Keratinocyte (primary cell): ENCODE measurements at regions not wholly inside any gene's neighbourhood (a gene's known extent, or its start where the extent isn't known, plus 50 kb on each side); places are given as distances from the start of the nearest gene placed in this dataset.

Experiments
- DNase-seq: peaks from one replicate; pipeline ENCODE4 v3.0.0-alpha.2; 2011; ENCODE audit warnings: low read depth, missing footprints, low spot score
- FAIRE-seq: peaks from 2 replicates; lab custom pipeline; 2011; peaks lifted over from hg19 to GRCh38; lab: Jason Lieb, UNC
- H2AFZ ChIP-seq: 2 replicates; pipeline ENCODE4 v1.6.0; 2012; ENCODE audit warnings: low read length, control low read depth, inconsistent platforms; ENCODE audit not compliant: control insufficient read depth
- H3K27ac ChIP-seq: 2 replicates; pipeline ENCODE4 v1.5.1; 2011; ENCODE audit warnings: low read length; ENCODE audit not compliant: control insufficient read depth, insufficient read depth
- H3K27me3 ChIP-seq: 3 replicates; pipeline ENCODE4 v1.6.0; 2011; ENCODE audit warnings: low read length; ENCODE audit not compliant: control insufficient read depth, insufficient read depth; ENCODE audit errors: extremely low read depth
- H3K36me3 ChIP-seq, 2 experiments: 2 replicates in 1 of 2; 3 replicates in 1 of 2; pipeline ENCODE4 v1.5.1; 2011; ENCODE audit warnings: low read length in 2 of 2, mild to moderate bottlenecking in 1 of 2; ENCODE audit not compliant: control insufficient read depth in 2 of 2, insufficient read depth in 2 of 2; ENCODE audit errors: extremely low read depth in 1 of 2
- H3K4me1 ChIP-seq: 3 replicates; pipeline ENCODE4 v1.5.1; 2011; ENCODE audit warnings: low read length; ENCODE audit not compliant: control insufficient read depth, insufficient read depth; ENCODE audit errors: extremely low read depth
- H3K4me2 ChIP-seq: 3 replicates; pipeline ENCODE4 v1.6.0; 2011; ENCODE audit warnings: low read depth, low read length; ENCODE audit not compliant: control insufficient read depth, insufficient read depth; ENCODE audit errors: extremely low read depth
- H3K4me3 ChIP-seq, 3 experiments: fragments of 200-600 bp in 1 of 3; sonication (generic) in 1 of 3; 2 replicates in 2 of 3; 3 replicates in 1 of 3; pipeline ENCODE4 v1.5.1; 2011 to 2016; ENCODE audit warnings: low read length in 3 of 3, mild to moderate bottlenecking in 3 of 3, control low read depth in 2 of 3, inconsistent platforms in 1 of 3, low read depth in 1 of 3, mixed read lengths in 1 of 3, mixed run types in 1 of 3, moderate library complexity in 1 of 3; ENCODE audit not compliant: control insufficient read depth in 2 of 3, insufficient read depth in 2 of 3; ENCODE audit errors: extremely low read depth in 1 of 3
- H3K79me2 ChIP-seq: 2 replicates; pipeline ENCODE4 v1.6.0; 2012; ENCODE audit warnings: low read length; ENCODE audit not compliant: control insufficient read depth, insufficient read depth
- H3K9ac ChIP-seq: 3 replicates; pipeline ENCODE4 v1.6.0; 2011; ENCODE audit warnings: low read length; ENCODE audit not compliant: control insufficient read depth, insufficient read depth; ENCODE audit errors: extremely low read depth
- H3K9me1 ChIP-seq: 3 replicates; pipeline ENCODE4 v1.6.0; 2011; ENCODE audit warnings: low read length; ENCODE audit not compliant: control insufficient read depth, insufficient read depth; ENCODE audit errors: extremely low read depth
- H3K9me3 ChIP-seq: 2 replicates; pipeline ENCODE4 v1.5.1; 2012; ENCODE audit warnings: low read depth, low read length; ENCODE audit not compliant: control insufficient read depth
- H4K20me1 ChIP-seq: 3 replicates; pipeline ENCODE4 v1.6.0; 2011; ENCODE audit warnings: low read length; ENCODE audit not compliant: control insufficient read depth, insufficient read depth; ENCODE audit errors: extremely low read depth
- EZH2 ChIP-seq: IDR thresholded peaks from one replicate; pipeline ENCODE4 v1.6.1; 2012; ENCODE audit warnings: inconsistent platforms, mild to moderate bottlenecking, low read length, moderate library complexity
- dilution Hi-C: fragments of 300-500 bp; cut with MboI; formaldehyde crosslinking; loops from one replicate; pipeline ENCODE4 v1.7.0; 2020; ENCODE audit warnings: low sequenced_read_pairs; ENCODE audit not compliant: extremely low pct_ligation_motif_present
- TF ChIP-seq, protein P1 (sequence below), 3 experiments: IDR thresholded peaks in 1 of 3; conservative IDR thresholded peaks in 1 of 3; optimal IDR thresholded peaks in 1 of 3; 2 replicates in 2 of 3; 3 replicates in 1 of 3; pipeline versions ENCODE3 to v1.5.1; 2011; ENCODE audit warnings: low read length in 3 of 3, mild to moderate bottlenecking in 3 of 3, moderate library complexity in 2 of 3, control low read depth in 1 of 3, inconsistent platforms in 1 of 3; ENCODE audit not compliant: insufficient read depth in 2 of 3; ENCODE audit errors: extremely low read depth in 1 of 3

DNA sequence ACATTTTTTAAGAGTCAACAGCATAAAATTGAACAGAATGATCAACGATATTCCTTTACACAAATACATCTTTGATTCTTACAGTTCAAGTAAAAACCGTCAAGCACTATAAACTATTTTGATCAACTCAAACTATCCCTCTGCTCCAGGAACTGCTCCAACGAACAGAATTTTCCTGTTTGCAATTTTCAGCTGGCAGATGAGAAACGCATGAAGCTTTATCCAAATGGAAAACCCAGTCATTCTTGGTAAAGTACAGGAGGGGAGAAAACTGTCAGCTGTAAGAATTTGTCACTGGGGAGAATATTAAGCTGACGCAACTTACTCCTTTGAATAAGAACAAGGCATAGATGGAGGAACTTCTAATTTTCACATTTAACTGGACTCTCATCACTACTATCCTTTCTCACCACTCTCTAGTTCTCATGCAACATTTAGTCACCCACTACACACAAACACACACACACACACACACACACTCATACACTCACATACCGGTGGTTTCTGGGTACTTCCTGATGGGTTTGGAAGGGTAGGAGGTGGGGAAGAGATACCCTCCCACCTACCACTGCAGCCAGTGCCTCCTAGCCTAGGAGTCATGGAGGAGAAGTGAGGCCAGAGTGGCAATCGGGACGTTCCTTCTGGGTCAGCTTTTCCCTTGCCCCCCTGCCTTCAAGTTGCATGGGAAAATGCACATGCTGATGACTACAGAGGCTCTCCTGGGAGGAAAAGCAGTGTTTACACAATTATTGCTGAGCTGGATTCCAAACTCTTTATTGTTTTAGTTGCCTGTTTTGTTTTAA lies 54.0 kb upstream of the SPATS2L start:
- Histone ChIP-seq H3K79me2 (no peaks in the 10 kb centered on the region), H3K9ac (no peak overlapping the region), H2AFZ (peak overlapping the region; percentile 12), H3K9me3 (no peaks in the 10 kb centered on the region), H3K36me3 (no peaks in the 10 kb centered on the region), H3K4me2 (no peak overlapping the region), H3K27me3 (no peaks in the 10 kb centered on the region), H3K9me1 (no peaks in the 10 kb centered on the region), H3K4me1 (peaks cover 8% of the 10 kb centered on the region), H4K20me1 (no peaks in the 10 kb centered on the region), H3K27ac (no peak overlapping the region), H3K4me3 (no peak overlapping the region)
- TF ChIP-seq EZH2: no peak
- TF ChIP-seq, protein P1, sequence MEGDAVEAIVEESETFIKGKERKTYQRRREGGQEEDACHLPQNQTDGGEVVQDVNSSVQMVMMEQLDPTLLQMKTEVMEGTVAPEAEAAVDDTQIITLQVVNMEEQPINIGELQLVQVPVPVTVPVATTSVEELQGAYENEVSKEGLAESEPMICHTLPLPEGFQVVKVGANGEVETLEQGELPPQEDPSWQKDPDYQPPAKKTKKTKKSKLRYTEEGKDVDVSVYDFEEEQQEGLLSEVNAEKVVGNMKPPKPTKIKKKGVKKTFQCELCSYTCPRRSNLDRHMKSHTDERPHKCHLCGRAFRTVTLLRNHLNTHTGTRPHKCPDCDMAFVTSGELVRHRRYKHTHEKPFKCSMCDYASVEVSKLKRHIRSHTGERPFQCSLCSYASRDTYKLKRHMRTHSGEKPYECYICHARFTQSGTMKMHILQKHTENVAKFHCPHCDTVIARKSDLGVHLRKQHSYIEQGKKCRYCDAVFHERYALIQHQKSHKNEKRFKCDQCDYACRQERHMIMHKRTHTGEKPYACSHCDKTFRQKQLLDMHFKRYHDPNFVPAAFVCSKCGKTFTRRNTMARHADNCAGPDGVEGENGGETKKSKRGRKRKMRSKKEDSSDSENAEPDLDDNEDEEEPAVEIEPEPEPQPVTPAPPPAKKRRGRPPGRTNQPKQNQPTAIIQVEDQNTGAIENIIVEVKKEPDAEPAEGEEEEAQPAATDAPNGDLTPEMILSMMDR (optimal IDR thresholded peaks at IDR 0.05 in 1 of 3, IDR thresholded peaks at IDR 0.05 in 1 of 3, conservative IDR thresholded peaks at IDR 0.05 in 1 of 3; ENCODE audit: extremely low read depth in 1 of 3, insufficient read depth in 2 of 3, low read length in 3 of 3): no peak
- dilution Hi-C loops: no loop called here
- DNase-seq (no peak), FAIRE-seq (no peak)

DNA sequence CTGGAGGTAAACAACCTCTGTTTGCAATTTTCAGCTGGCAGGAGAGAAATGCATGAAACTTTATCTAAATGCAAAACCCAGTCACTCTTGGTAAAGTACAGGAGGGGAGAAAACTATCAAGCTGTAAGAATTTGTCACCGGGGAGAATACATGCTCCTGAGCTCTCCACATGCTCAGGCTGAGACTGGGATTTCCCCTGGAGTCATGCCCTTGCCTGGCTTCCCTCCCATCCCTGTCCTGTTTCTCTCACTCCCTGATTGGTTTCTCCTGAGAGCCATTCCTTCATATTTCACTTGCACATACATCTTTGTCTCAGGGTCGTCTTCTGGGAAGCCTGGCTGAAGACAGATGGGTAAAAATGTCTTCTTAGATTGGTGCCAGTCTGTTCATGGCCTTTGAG lies 52.9 kb upstream of the SPATS2L start:
- dilution Hi-C loops: no loop called here
- Histone ChIP-seq H3K4me2 (peak overlapping the region; percentile 17), H3K27me3 (no peaks in the 10 kb centered on the region), H4K20me1 (no peaks in the 10 kb centered on the region), H3K79me2 (no peaks in the 10 kb centered on the region), H3K9ac (no peak overlapping the region), H3K9me1 (no peaks in the 10 kb centered on the region), H3K36me3 (no peaks in the 10 kb centered on the region), H2AFZ (no peak overlapping the region), H3K4me3 (no peak overlapping the region), H3K27ac (no peak overlapping the region), H3K4me1 (peaks cover 8% of the 10 kb centered on the region), H3K9me3 (no peaks in the 10 kb centered on the region)
- DNase-seq (no peak), FAIRE-seq (peak; percentile 5)
- TF ChIP-seq, protein P1 (optimal IDR thresholded peaks at IDR 0.05 in 1 of 3, IDR thresholded peaks at IDR 0.05 in 1 of 3, conservative IDR thresholded peaks at IDR 0.05 in 1 of 3; ENCODE audit: extremely low read depth in 1 of 3, insufficient read depth in 2 of 3, low read length in 3 of 3): no peak
- no peak for TF ChIP-seq EZH2
